Subcutaneous abdominal adipose tissue (tissue), 5 donors: ENCODE measurements at regions not wholly inside any gene's neighbourhood (a gene's known extent, or its start where the extent isn't known, plus 50 kb on each side); places are given as distances from the start of the nearest gene placed in this dataset.

Experiments
- H3K27ac ChIP-seq: one replicate; pipeline ENCODE4 v1.7.0; 2013; ENCODE audit warnings: low read depth, mild to moderate bottlenecking, inconsistent platforms, low read length, moderate library complexity
- H3K27me3 ChIP-seq, 5 donors: one replicate each; pipeline ENCODE4 v1.7.0; 2013; ENCODE audit warnings: low read length in 5 of 5, inconsistent platforms in 1 of 5; ENCODE audit not compliant: control insufficient read depth in 5 of 5, insufficient read depth in 4 of 5
- H3K36me3 ChIP-seq, 5 donors: one replicate each; pipeline ENCODE4 v1.7.0; 2013; ENCODE audit warnings: low read length in 5 of 5; ENCODE audit not compliant: control insufficient read depth in 5 of 5, insufficient read depth in 5 of 5
- H3K4me1 ChIP-seq, 5 donors: one replicate each; pipeline ENCODE4 v1.7.0; 2013; ENCODE audit warnings: low read length in 5 of 5, mild to moderate bottlenecking in 3 of 5, moderate library complexity in 1 of 5; ENCODE audit not compliant: control insufficient read depth in 5 of 5, insufficient read depth in 5 of 5
- H3K4me3 ChIP-seq, 5 donors: one replicate each; pipeline ENCODE4 v1.7.0; 2013; ENCODE audit warnings: low read length in 5 of 5, low read depth in 1 of 5
- H3K9ac ChIP-seq, 5 donors: one replicate each; pipeline ENCODE4 v1.7.0; 2013; ENCODE audit warnings: low read length in 5 of 5, mild to moderate bottlenecking in 4 of 5, moderate library complexity in 3 of 5
- H3K9me3 ChIP-seq, 5 donors: one replicate each; pipeline ENCODE4 v1.7.0; 2013; ENCODE audit warnings: low read length in 5 of 5; ENCODE audit not compliant: control insufficient read depth in 5 of 5
- donor health status: healthy.
- donor health status: healthy.
- donor health status: healthy.
- donor health status: healthy.
- donor health status: healthy.

GRCh38 chr3:127452321-127452821 lies 138.2 kb downstream of the TPRA1 start:
- Histone ChIP-seq H3K4me1 (peaks cover 0 to 23% (median 21%) of the 10 kb centered on the region in 5 donors), H3K9ac (no peak overlapping the region), H3K27me3 (peaks cover 27 to 43% (median 36%) of the 10 kb centered on the region in 5 donors), H3K9me3 (no peaks in the 10 kb centered on the region), H3K4me3 (no peak overlapping the region), H3K36me3 (no peaks in the 10 kb centered on the region), H3K27ac (no peak overlapping the region)

- H3K27me3 ChIP-seq, result peaks cover 22 to 34% (median 28%) of the 10 kb centered on the region in 5 donors
- peaks cover 0 to 12% (median 11%) of the 10 kb centered on the region in 5 donors for H3K4me1 ChIP-seq
- no peak overlapping the region for H3K27ac ChIP-seq
- H3K36me3 ChIP-seq, result no peaks in the 10 kb centered on the region
- no peaks in the 10 kb centered on the region for H3K9me3 ChIP-seq
- H3K4me3 ChIP-seq, result no peak overlapping the region
- no peak overlapping the region for H3K9ac ChIP-seq
Measured at GRCh38 chr3:127451321-127451720, 139.2 kb downstream of the TPRA1 start.

GRCh38 chr3:127450331-127450730 lies 140.2 kb downstream of the TPRA1 start:
- Histone ChIP-seq H3K9ac (no peak overlapping the region), H3K9me3 (no peaks in the 10 kb centered on the region), H3K36me3 (no peaks in the 10 kb centered on the region), H3K27me3 (peaks cover 15 to 26% (median 19%) of the 10 kb centered on the region in 5 donors), H3K27ac (no peak overlapping the region), H3K4me1 (peaks cover 0 to 3% (median 2%) of the 10 kb centered on the region in 5 donors), H3K4me3 (no peak overlapping the region)

- Histone ChIP-seq H3K9me3 (no peaks in the 10 kb centered on the region), H3K4me3 (no peak overlapping the region), H3K9ac (no peak overlapping the region), H3K27ac (no peak overlapping the region), H3K36me3 (no peaks in the 10 kb centered on the region), H3K4me1 (no peaks in the 10 kb centered on the region), H3K27me3 (peaks cover 8 to 21% (median 13%) of the 10 kb centered on the region in 5 donors)
Measured at GRCh38 chr3:127449486-127450212, 140.9 kb downstream of the TPRA1 start.

- no peak overlapping the region for H3K9ac ChIP-seq
- peaks cover 0 to 16% (median 8%) of the 10 kb centered on the region in 5 donors for H3K27me3 ChIP-seq
- no peaks in the 10 kb centered on the region for H3K4me1 ChIP-seq
- no peaks in the 10 kb centered on the region for H3K36me3 ChIP-seq
- no peaks in the 10 kb centered on the region for H3K9me3 ChIP-seq
- H3K27ac ChIP-seq, result no peak overlapping the region
- H3K4me3 ChIP-seq, result no peak overlapping the region
Measured at GRCh38 chr3:127448671-127449070, 141.9 kb downstream of the TPRA1 start.

GRCh38 chr3:127448161-127448561 lies 142.4 kb downstream of the TPRA1 start:
- no peak overlapping the region for H3K27ac ChIP-seq
- peaks cover 0 to 13% (median 8%) of the 10 kb centered on the region in 5 donors for H3K27me3 ChIP-seq

GRCh38 chr3:127446756-127447155 lies 143.8 kb downstream of the TPRA1 start:
- H3K4me3 ChIP-seq, result no peak overlapping the region
- H3K9ac ChIP-seq, result no peak overlapping the region
- no peak overlapping the region for H3K27ac ChIP-seq
- H3K9me3 ChIP-seq, result no peaks in the 10 kb centered on the region
- no peaks in the 10 kb centered on the region for H3K4me1 ChIP-seq
- no peaks in the 10 kb centered on the region for H3K36me3 ChIP-seq
- peaks cover 0 to 9% (median 5%) of the 10 kb centered on the region in 5 donors for H3K27me3 ChIP-seq

More at GRCh38 chr3:127448161-127448561, 142.4 kb downstream of the TPRA1 start:
- Histone ChIP-seq H3K36me3 (no peaks in the 10 kb centered on the region), H3K4me3 (no peak overlapping the region), H3K4me1 (no peaks in the 10 kb centered on the region), H3K9me3 (no peaks in the 10 kb centered on the region), H3K9ac (no peak overlapping the region)

- no peak overlapping the region for H3K27ac ChIP-seq
- H3K36me3 ChIP-seq, result no peaks in the 10 kb centered on the region
- no peaks in the 10 kb centered on the region for H3K9me3 ChIP-seq
- no peak overlapping the region for H3K4me3 ChIP-seq
- no peak overlapping the region for H3K9ac ChIP-seq
- no peaks in the 10 kb centered on the region for H3K4me1 ChIP-seq
- H3K27me3 ChIP-seq, result peaks cover 0 to 9% (median 5%) of the 10 kb centered on the region in 5 donors
Measured at GRCh38 chr3:127445581-127446343, 144.8 kb downstream of the TPRA1 start.

- no peak overlapping the region for H3K9ac ChIP-seq
- H3K27ac ChIP-seq, result no peak overlapping the region
- H3K27me3 ChIP-seq, result peaks cover 0 to 4% (median 0%) of the 10 kb centered on the region in 5 donors
- no peaks in the 10 kb centered on the region for H3K36me3 ChIP-seq
- no peaks in the 10 kb centered on the region for H3K9me3 ChIP-seq
- H3K4me1 ChIP-seq, result no peaks in the 10 kb centered on the region
- H3K4me3 ChIP-seq, result no peak overlapping the region
Measured at GRCh38 chr3:127444761-127445160, 145.8 kb downstream of the TPRA1 start.
